ENCODE measurements at regions not wholly inside any gene's neighbourhood (a gene's known extent, or its start where the extent isn't known, plus 50 kb on each side); places are given as distances from the start of the nearest gene placed in this dataset.

DNA sequence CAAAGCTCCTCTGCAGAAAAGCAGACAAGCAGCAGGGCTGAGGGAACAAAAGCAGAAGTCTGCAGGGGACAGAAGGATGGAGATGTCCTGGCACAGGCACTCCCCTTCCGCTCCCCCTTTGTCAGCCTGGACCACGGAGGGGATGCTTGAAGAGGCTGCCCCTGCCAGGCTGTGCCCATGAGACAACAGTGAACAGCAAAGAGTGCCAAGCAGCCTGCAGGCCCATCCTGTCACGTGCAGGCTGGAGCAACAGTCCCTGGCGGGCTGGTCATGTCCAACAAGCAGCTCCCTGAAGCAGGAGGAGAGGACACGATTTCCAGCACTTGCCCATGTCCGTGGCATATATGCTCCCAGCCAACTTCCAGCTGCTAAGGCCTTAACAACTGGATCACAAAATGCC lies 132.3 kb downstream of the IRX2 start:
- TF ChIP-seq, protein P1, sequence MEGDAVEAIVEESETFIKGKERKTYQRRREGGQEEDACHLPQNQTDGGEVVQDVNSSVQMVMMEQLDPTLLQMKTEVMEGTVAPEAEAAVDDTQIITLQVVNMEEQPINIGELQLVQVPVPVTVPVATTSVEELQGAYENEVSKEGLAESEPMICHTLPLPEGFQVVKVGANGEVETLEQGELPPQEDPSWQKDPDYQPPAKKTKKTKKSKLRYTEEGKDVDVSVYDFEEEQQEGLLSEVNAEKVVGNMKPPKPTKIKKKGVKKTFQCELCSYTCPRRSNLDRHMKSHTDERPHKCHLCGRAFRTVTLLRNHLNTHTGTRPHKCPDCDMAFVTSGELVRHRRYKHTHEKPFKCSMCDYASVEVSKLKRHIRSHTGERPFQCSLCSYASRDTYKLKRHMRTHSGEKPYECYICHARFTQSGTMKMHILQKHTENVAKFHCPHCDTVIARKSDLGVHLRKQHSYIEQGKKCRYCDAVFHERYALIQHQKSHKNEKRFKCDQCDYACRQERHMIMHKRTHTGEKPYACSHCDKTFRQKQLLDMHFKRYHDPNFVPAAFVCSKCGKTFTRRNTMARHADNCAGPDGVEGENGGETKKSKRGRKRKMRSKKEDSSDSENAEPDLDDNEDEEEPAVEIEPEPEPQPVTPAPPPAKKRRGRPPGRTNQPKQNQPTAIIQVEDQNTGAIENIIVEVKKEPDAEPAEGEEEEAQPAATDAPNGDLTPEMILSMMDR (IDR thresholded peaks at IDR 0.05; ENCODE audit: low read length) = no peak
- no peak for TF ChIP-seq EZH2 (optimal IDR thresholded peaks at IDR 0.05; ENCODE audit: low read depth, low read length)
- no peak for TF ChIP-seq EZH2phosphoT487 (IDR thresholded peaks at IDR 0.05; ENCODE audit: low read length)
